ENCODE measurements at regions not wholly inside any gene's neighbourhood (a gene's known extent, or its start where the extent isn't known, plus 50 kb on each side); places are given as distances from the start of the nearest gene placed in this dataset.

DNA sequence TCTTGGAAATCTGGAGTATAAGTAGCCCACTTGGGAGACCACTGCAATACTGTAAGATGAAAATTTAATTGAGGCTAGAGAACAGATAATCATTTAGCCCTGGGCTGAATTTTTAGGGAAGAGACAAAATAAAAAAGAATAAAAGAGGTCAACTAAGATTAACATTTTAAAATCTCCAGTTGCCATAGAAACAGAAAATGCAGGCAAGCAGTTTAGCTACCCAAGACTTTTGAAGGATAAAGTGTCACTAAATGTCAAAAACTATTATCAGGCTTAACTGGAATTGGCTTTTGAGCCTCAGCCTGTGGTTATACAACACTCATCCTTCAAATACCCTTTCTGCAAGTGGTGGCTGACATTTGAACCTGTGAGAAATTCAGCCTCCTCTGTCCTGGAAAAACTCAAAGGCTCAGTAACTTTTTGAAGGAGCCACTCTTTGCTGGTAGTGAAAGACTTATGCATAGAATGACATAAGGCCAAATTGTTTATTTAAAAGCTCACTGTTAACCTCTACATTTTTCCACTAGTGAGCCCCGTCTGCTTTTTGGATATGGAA, 220.7 kb upstream of the KCNJ16 start:
- no peaks in the 10 kb centered on the region for H3K9me3 ChIP-seq (ENCODE audit: low read depth)
- no peak overlapping the region for H3K9ac ChIP-seq
- TF ChIP-seq EZH2 (IDR thresholded peaks at IDR 0.05; ENCODE audit: insufficient read depth, poor library complexity, severe bottlenecking) (no peak), EZH2phosphoT487 (IDR thresholded peaks at IDR 0.05; ENCODE audit: insufficient read depth, low read depth) (no peak)
- H4K20me1 ChIP-seq (ENCODE audit: insufficient read depth), result no peaks in the 10 kb centered on the region
- peaks cover 23% of the 10 kb centered on the region for H3F3A ChIP-seq (ENCODE audit: insufficient read depth)
- H3K79me2 ChIP-seq (ENCODE audit: insufficient read depth), result no peaks in the 10 kb centered on the region
- H3K4me3 ChIP-seq, result no peak overlapping the region
- no peak overlapping the region for H3K27ac ChIP-seq
- no peaks in the 10 kb centered on the region for H3K9me2 ChIP-seq (ENCODE audit: insufficient read depth)
- H3K4me2 ChIP-seq (ENCODE audit: unreplicated experiment), result no peak overlapping the region
- no peaks in the 10 kb centered on the region for H3K27me3 ChIP-seq (replicated peaks; ENCODE audit: insufficient read depth)
- no peaks in the 10 kb centered on the region; the same call in 1 of the 2 replicates for H3K36me3 ChIP-seq (ENCODE audit: low read depth)
- DNase-seq, result no peak
- 45 to 58% methylated on average over 1 of the region's 1 CpG for WGBS, 2 experiments (ENCODE audit: low coverage in 1 of 2, low lambda C conversion rate in 2 of 2, missing lambda C conversion rate in 2 of 2)
- H3K4me1 ChIP-seq (ENCODE audit: insufficient read depth), result peaks cover 28% of the 10 kb centered on the region
- in situ Hi-C loops (cut with MboI), result no loop called here
- H2AFZ ChIP-seq, result no peak overlapping the region

DNA sequence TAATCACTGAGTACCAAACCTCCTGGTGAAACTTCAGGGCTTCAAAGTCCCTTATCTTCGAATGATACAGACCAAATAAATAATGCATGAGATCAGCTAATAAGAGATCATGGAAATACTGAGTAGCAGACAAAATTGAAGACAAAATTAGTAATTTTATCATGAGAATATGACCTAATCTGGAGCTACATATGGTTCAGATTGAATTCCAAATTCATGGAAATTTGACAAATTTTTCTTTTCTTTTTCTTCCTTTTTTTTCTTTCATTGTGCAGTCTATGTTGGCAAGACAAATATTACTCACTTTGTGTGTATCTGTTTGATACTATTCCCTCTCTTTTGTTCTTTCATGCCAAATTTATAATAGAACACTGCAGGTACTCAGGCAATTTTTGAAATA, 218.1 kb upstream of the KCNJ16 start:
- in situ Hi-C loops (cut with MboI), result no loop called here

DNA sequence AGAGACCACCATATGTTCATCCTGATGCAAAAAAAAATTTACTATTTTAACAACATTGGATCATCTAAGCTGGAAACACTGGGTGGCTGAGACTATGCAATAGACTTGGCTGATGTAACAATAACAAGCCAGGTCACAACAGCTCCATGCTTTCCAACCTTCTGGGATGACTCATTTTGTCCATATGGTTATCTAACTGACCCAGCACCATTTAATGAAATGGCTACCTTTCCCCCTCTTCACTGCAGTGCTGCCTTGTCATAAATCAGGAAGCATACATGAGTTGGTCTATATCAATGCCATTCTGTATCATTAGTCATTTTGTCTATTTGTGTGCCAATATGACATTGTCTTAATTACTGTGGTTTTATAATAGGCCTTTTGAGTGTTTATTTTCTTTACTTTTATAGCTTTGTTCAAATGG, 217.6 kb upstream of the KCNJ16 start:
- in situ Hi-C loops (cut with MboI), result no loop called here
- Histone ChIP-seq H3K27ac (peak overlapping the region; percentile 40), H2AFZ (no peak overlapping the region), H4K20me1 (ENCODE audit: insufficient read depth) (no peaks in the 10 kb centered on the region), H3K9me3 (ENCODE audit: low read depth) (no peaks in the 10 kb centered on the region), H3K9me2 (ENCODE audit: insufficient read depth) (no peaks in the 10 kb centered on the region), H3K4me2 (ENCODE audit: unreplicated experiment) (no peak overlapping the region), H3K79me2 (ENCODE audit: insufficient read depth) (no peaks in the 10 kb centered on the region), H3K9ac (no peak overlapping the region), H3F3A (ENCODE audit: insufficient read depth) (peaks cover 23% of the 10 kb centered on the region), H3K4me3 (no peak overlapping the region), H3K36me3 (ENCODE audit: low read depth) (no peaks in the 10 kb centered on the region; the same call in 1 of the 2 replicates), H3K4me1 (ENCODE audit: insufficient read depth) (peaks cover 28% of the 10 kb centered on the region), H3K27me3 (replicated peaks; ENCODE audit: insufficient read depth) (no peaks in the 10 kb centered on the region)
- TF ChIP-seq EZH2 (IDR thresholded peaks at IDR 0.05; ENCODE audit: insufficient read depth, poor library complexity, severe bottlenecking), result no peak
- no peak for TF ChIP-seq EZH2phosphoT487 (IDR thresholded peaks at IDR 0.05; ENCODE audit: insufficient read depth, low read depth)
- peak; percentile 82 for DNase-seq

More for the DNA sequence above, 218.1 kb upstream of the KCNJ16 start:
- no peaks in the 10 kb centered on the region for H3K79me2 ChIP-seq (ENCODE audit: insufficient read depth)
- no peak overlapping the region for H3K4me3 ChIP-seq
- H4K20me1 ChIP-seq (ENCODE audit: insufficient read depth), result no peaks in the 10 kb centered on the region
- H3K36me3 ChIP-seq (ENCODE audit: low read depth), result no peaks in the 10 kb centered on the region; the same call in 1 of the 2 replicates
- peaks cover 23% of the 10 kb centered on the region for H3F3A ChIP-seq (ENCODE audit: insufficient read depth)
- H3K27ac ChIP-seq, result peak overlapping the region; percentile 40; the same call in 1 of the 2 replicates
- DNase-seq, result peak; percentile 23
- H3K27me3 ChIP-seq (replicated peaks; ENCODE audit: insufficient read depth), result no peaks in the 10 kb centered on the region
- no peak for TF ChIP-seq EZH2 (IDR thresholded peaks at IDR 0.05; ENCODE audit: insufficient read depth, poor library complexity, severe bottlenecking)
- no peak for TF ChIP-seq EZH2phosphoT487 (IDR thresholded peaks at IDR 0.05; ENCODE audit: insufficient read depth, low read depth)
- 0 to 5% methylated on average over 1 of the region's 1 CpG for WGBS, 2 experiments (ENCODE audit: low coverage in 1 of 2, low lambda C conversion rate in 2 of 2, missing lambda C conversion rate in 2 of 2)
- H3K9me2 ChIP-seq (ENCODE audit: insufficient read depth), result no peaks in the 10 kb centered on the region
- peaks cover 28% of the 10 kb centered on the region for H3K4me1 ChIP-seq (ENCODE audit: insufficient read depth)
- no peak overlapping the region for H3K9ac ChIP-seq
- H2AFZ ChIP-seq, result no peak overlapping the region
- H3K9me3 ChIP-seq (ENCODE audit: low read depth), result no peaks in the 10 kb centered on the region
- no peak overlapping the region for H3K4me2 ChIP-seq (ENCODE audit: unreplicated experiment)

DNA sequence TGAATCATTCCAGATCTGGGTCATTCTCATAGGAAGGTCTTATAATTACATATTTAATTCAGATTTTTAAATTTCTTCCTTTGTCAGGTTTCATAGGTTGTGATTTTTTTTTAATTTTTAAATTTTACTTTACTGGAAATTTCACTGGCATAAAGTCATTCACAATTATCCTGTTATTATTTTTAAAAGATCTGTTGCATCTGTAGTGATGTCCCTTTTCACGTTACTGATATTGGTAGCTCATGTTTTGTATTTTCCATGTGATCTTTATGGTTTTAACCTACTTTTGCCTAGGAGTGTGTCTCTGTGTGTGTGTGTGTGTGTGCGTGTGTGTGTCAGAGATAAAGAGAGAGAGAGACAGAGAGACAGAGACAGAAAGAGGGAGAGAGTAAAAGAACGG, 216.6 kb upstream of the KCNJ16 start:
- H3K4me2 ChIP-seq (ENCODE audit: unreplicated experiment), result no peak overlapping the region
- no peaks in the 10 kb centered on the region for H3K79me2 ChIP-seq (ENCODE audit: insufficient read depth)
- H3F3A ChIP-seq (ENCODE audit: insufficient read depth), result peaks cover 17% of the 10 kb centered on the region
- no peaks in the 10 kb centered on the region; the same call in 1 of the 2 replicates for H3K36me3 ChIP-seq (ENCODE audit: low read depth)
- no peak overlapping the region for H2AFZ ChIP-seq
- in situ Hi-C loops (cut with MboI), result no loop called here
- H3K4me1 ChIP-seq (ENCODE audit: insufficient read depth), result peaks cover 23% of the 10 kb centered on the region
- TF ChIP-seq EZH2 (IDR thresholded peaks at IDR 0.05; ENCODE audit: insufficient read depth, poor library complexity, severe bottlenecking), result no peak
- TF ChIP-seq EZH2phosphoT487 (IDR thresholded peaks at IDR 0.05; ENCODE audit: insufficient read depth, low read depth), result no peak
- H3K27me3 ChIP-seq (replicated peaks; ENCODE audit: insufficient read depth), result no peaks in the 10 kb centered on the region
- H3K9ac ChIP-seq, result no peak overlapping the region
- no peaks in the 10 kb centered on the region for H3K9me3 ChIP-seq (ENCODE audit: low read depth)
- no peaks in the 10 kb centered on the region for H3K9me2 ChIP-seq (ENCODE audit: insufficient read depth)
- H3K27ac ChIP-seq, result no peak overlapping the region
- no peaks in the 10 kb centered on the region for H4K20me1 ChIP-seq (ENCODE audit: insufficient read depth)
- no peak overlapping the region for H3K4me3 ChIP-seq
- peak; percentile 29 for DNase-seq
- 60 to 64% methylated on average over 3 of the region's 3 CpGs for WGBS, 2 experiments (ENCODE audit: low coverage in 1 of 2, low lambda C conversion rate in 2 of 2, missing lambda C conversion rate in 2 of 2)

Measured in GM23248 (cell line).